ENCODE measurements at regions not wholly inside any gene's neighbourhood (a gene's known extent, or its start where the extent isn't known, plus 50 kb on each side); places are given as distances from the start of the nearest gene placed in this dataset.
"Not testable (repeated sequence)": the region's sequence is repeated elsewhere in the genome, so short reads cannot be mapped to it uniquely, and the experiment has no call there.

GRCh38 chr2:124967325-124967724, 942.2 kb downstream of the CNTNAP5 start:
- DNase-seq, result no peak

DNA sequence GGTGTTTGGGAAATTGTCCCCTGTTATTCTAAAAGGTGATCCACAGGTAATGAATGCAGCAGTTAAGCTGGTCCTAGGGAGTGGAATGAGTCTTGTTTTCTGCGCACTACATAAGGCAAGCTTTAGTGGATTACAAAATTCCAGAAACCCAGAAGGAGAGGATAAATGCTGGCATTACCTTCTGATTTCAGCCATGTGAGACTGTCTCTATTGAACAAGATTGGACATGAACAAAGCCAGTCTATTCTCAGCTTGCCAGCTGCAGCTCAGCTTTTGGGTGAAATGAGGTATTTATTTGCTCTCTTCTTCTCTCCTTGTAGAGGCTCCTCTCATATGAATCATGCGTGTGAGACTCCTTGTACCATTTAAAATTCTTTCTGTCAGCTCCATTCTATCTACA, 944.9 kb downstream of the CNTNAP5 start:
- no peak for DNase-seq

DNA sequence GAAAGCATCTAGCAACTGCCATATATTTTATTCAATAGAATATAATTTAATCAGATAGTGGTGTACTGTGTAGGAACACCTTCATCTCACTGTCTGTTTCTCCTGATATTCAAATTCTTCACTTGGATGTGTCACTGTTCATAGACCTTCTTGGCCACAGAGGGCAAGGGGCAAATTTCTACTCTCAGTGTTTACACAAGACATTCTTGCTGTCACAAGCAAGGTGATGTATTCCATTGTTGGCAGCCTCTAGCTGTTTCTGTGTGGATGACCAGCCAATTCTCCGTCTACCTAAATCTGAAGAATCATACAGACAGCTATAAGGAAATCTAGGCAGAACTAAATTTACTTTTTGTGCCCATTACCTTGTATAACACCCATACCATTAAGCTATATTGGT, 948.3 kb downstream of the CNTNAP5 start:
- DNase-seq, result no peak

GRCh38 chr2:124975224-124975623, 950.1 kb downstream of the CNTNAP5 start:
- DNase-seq, result no peak

DNA sequence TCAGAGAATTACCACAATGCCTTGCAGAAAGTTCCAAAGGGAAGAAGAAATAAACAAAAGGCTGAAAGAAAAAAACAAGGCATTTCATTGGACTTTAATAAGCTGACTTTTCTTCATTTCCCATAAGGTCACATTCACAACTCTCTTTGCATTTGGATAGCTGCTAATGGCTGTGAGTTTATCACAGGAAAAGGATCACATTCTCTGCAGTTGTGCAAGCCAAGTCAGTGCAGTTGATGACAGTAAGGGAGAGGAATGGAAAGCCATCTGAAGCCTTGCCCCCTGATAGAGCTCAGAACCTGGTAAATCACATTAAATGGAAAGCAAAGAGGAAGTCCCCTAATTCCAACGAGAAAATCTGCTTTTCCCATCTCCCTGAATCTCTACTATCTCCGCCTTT, 950.6 kb downstream of the CNTNAP5 start:
- DNase-seq, result no peak

DNA sequence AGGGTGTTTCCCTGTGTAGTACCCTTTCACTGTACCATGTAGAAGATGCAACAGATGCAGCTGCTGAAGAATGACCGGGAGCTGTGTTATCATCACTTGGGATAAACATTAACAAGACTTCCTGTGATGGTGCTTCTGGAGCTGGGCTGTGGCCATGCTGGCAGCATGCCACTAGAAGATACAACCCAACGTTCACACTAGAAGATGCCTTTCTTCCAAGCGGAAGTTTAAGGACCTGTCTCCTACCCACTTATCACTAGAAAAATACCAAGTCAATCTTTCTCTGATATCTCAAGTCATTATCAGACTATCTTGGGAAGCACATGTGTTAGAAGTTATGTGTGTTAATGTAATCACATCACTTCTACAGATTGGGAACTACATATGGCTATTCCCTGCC, 953.5 kb downstream of the CNTNAP5 start:
- no peak for DNase-seq

- DNase-seq, result no peak
These were observed 958.5 kb downstream of the CNTNAP5 start for GRCh38 chr2:124983595-124983994.

GRCh38 chr2:124985270-124985669, 960.2 kb downstream of the CNTNAP5 start:
- no peak for DNase-seq

GRCh38 chr2:124986136-124986535, 961.0 kb downstream of the CNTNAP5 start:
- DNase-seq, result no peak

DNA sequence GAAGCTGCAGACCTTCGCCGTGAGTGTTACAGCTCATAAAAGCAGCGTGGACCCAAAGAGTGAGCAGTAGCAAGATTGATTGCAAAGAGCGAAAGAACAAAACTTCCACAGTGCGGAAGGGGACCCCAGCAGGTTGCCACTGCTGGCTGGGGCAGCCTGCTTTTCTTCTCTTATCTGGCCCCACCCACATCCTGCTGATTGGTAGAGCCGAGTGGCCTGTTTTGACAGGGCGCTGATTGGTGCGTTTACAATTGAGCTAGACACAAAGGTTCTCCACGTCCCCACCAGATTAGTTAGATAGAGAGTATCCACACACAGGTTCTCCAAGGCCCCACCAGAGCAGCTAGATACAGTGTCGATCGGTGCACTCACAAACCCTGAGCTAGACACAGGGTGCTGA, 961.8 kb downstream of the CNTNAP5 start:
- DNase-seq, result not testable (repeated sequence)

GRCh38 chr2:124987436-124987835, 962.3 kb downstream of the CNTNAP5 start:
- DNase-seq, result not testable (repeated sequence)

- DNase-seq, result no peak
These were observed 963.0 kb downstream of the CNTNAP5 start for GRCh38 chr2:124988111-124988510.

DNA sequence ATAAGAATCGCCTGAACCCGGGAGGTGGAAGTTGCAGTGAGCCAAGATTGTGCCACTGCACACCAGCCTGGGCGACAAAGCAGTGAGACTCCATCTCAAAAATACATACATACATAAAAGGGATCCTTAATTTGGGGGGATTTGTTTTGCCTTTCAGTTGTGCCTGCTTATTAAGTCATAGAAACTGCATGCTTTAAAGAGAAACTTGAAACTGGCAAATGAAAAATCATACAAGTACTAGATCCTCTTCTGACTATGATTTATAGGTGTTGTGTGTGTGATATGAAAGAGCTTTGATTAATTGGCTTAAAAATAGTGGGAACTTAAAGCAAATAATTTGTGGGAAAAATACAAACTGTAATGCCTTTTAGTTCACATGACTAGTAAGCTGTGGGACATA, 963.7 kb downstream of the CNTNAP5 start:
- no peak for DNase-seq

- no peak for DNase-seq
These were observed 968.7 kb downstream of the CNTNAP5 start for GRCh38 chr2:124993809-124994208.

DNA sequence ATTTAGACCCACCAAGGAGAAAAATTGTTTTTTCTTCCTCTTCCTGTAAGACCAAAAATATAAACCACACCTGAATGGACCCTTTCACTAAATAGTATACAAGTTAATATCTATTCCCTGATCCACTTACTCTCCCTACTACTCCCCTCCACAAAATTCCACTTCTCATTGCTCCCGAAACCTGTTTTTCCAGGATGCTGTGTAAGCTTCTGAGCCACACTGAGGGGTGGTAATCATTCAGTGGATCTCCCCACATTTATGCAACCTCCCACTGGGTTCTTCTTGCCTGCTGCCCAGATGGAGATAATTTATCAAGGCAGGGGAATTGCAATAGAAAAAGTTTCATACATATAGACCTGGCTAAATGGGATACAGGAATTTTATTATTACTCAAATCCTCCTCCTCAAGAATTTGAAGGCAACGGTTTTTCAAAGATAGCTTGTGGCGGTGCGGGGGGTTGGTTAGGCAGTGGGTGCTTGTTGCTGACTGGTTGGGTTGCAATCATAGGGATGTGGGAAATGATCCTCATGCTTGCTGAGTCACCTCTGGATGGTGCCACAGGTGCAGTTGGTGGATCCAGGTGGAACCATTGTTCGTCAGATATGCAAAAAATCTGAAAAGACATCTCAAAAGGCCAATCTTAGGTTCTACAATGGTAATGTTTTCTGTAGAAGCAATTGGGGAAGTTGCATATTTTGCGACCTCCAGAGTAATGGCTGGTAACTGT, 970.3 kb downstream of the CNTNAP5 start:
- no peak for DNase-seq

GRCh38 chr2:124996406-124996805, 971.3 kb downstream of the CNTNAP5 start:
- DNase-seq, result no peak

DNA sequence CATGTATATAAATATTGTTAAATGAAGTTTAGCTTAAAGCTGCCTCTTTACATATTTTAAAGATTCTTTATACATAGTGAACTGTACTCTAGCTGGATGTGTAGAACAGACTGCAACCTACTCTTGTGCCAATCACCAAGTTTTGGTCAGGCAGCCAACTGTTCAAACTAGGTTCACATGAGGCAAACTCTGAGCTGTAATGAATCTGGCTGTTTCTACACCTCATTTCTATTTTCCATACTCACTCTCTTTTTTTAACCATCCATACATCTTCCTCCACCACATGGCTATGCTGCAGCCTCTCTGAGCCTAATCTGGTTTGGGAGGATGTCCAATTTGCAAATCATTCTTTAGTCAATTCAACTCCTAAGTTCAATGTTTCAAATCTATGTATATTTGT, 974.8 kb downstream of the CNTNAP5 start:
- no peak for DNase-seq

- DNase-seq, result no peak
These were observed 979.2 kb downstream of the CNTNAP5 start for GRCh38 chr2:125004106-125004800.

- DNase-seq, result no peak
These were observed 981.6 kb downstream of the CNTNAP5 start for GRCh38 chr2:125006676-125007075.

- not testable (repeated sequence) for DNase-seq
These were observed 1003.6 kb downstream of the CNTNAP5 start for GRCh38 chr2:125028721-125029120.

DNA sequence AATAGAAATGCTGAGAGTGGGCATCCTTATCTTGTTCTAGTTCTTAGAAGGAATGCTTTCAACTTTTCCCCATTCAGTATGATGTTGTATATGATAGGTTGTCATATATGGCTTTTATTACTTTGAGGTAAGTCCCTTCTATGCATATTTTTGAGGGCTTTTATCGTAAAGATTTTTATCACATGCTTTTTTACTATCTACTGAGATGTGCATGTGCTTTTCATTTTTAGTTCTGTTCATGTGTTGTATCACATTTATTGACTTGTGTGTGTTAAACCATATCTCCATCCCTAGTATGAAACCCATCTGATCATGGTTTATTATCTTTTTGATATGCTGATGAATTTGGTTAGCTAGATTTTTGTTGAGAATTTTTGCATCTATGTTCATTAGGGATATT, 1008.8 kb downstream of the CNTNAP5 start:
- no peak for DNase-seq

DNA sequence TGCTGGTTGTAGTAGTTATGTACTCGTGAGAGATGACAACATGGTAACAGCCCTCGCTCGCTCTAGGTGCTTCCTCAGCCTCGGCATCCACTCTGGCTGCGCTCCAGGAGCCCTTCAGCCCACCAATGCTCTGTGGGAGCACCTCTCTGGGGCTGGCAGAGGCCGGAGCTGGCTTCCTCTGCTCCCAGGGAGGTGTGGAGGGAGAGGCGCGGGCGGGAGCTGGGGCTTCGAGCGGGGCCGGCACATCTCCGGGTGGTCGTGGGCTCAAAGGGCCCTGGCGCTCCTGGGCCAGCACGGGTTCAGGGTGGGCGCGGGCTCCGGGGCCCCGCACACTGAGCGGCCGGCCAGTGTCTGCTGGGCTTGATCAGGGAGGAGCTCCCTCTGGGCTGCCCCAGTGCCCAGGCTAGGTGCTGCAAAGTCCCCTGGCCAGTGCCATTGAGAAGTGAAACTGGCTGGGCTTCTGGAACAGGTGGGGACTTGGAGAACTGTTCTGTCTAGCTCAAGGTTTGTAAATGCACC, 1012.1 kb downstream of the CNTNAP5 start:
- DNase-seq, result no peak

GRCh38 chr2:125041846-125042245, 1016.8 kb downstream of the CNTNAP5 start:
- no peak for DNase-seq

DNA sequence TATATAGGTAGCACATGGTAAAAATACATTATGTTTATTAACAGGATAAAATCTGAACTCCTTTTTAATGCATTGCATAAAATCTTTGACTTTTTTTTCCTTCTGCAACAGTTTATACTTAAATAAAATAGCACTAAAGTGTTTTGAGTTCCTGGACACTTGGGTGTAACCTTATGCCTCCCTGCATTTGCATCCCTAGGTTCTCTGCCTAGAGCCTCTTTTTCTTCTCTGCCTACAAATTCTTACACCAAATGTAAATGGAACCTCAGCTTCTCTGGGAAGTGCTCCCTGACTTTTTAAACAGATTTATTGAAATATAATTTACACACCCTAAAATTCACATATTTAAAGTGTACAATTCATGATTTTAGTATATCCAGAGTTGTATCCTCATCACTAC, 1017.6 kb downstream of the CNTNAP5 start:
- DNase-seq, result no peak
